Astrocyte of the spinal cord (primary cell): ENCODE measurements at regions not wholly inside any gene's neighbourhood (a gene's known extent, or its start where the extent isn't known, plus 50 kb on each side); places are given as distances from the start of the nearest gene placed in this dataset.
A peak's percentile ranks its signal among the peaks of the same experiment; 100 is the strongest.

ENCODE experiments used
- DNase-seq: peaks from one replicate; pipeline ENCODE4 v3.0.0; 2011; ENCODE audit warnings: low read depth, low spot score
- H3K4me3 ChIP-seq: 2 replicates; pipeline ENCODE4 v1.5.1; 2011; ENCODE audit warnings: low read depth, mild to moderate bottlenecking, low read length, moderate library complexity
- in situ Hi-C: cut with HindIII; loops from 2 replicates; pipeline ENCODE4 v1.10.0; 2017; ENCODE audit warnings: low sequenced_read_pairs
- TF ChIP-seq, protein P1 (sequence below): IDR thresholded peaks from 2 replicates; pipeline ENCODE4 v1.5.1; 2012; ENCODE audit warnings: low read depth, mild to moderate bottlenecking, low read length, inconsistent platforms

DNA sequence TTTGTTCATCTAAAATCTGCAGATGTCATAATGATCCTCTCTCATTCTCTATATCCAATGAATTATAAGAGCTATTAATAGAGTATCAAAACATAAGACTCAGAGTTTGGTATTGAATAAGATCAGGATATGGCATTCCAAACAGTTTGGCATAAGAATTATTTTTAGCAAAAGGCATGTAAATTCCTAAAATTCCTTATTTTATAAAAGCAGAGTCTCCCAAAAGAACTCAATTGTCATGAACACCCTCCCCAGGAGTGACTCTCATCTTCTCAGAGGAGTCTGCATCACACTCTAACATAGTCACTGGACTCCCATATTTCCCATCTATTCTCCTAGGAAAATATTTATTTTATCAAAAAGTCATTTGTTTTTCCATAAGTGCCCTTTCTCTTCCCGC, 1710.2 kb upstream of the SLC39A10 start:
- no peak for DNase-seq
- in situ Hi-C loops, result no loop called here
- no peak overlapping the region for H3K4me3 ChIP-seq
- TF ChIP-seq, protein P1, sequence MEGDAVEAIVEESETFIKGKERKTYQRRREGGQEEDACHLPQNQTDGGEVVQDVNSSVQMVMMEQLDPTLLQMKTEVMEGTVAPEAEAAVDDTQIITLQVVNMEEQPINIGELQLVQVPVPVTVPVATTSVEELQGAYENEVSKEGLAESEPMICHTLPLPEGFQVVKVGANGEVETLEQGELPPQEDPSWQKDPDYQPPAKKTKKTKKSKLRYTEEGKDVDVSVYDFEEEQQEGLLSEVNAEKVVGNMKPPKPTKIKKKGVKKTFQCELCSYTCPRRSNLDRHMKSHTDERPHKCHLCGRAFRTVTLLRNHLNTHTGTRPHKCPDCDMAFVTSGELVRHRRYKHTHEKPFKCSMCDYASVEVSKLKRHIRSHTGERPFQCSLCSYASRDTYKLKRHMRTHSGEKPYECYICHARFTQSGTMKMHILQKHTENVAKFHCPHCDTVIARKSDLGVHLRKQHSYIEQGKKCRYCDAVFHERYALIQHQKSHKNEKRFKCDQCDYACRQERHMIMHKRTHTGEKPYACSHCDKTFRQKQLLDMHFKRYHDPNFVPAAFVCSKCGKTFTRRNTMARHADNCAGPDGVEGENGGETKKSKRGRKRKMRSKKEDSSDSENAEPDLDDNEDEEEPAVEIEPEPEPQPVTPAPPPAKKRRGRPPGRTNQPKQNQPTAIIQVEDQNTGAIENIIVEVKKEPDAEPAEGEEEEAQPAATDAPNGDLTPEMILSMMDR, result no peak

DNA sequence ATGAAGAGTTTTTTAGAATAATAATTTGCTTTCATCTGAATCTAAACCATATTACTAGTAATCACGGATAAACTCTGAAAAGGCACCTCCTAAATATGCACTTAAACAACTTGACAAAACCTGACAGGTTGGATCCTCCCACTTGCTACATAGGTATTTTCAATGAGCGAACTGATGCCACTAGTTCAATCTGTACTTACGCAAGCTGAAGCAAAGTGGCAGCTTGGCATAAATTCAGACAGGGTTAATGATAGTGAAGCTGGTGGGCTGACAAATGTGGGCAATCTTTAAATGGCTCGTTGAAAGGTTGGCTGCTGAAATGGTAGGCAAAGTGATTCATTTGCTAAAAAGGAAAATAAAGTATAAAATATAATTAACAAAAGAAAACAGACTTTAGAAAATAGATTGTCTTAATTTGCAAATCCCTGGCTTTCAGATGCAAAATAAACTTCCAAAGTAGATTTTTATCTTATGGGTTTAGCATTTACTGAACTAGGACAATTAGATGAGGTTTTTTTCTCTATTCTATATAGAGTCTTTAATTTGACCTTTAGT, 1713.5 kb upstream of the SLC39A10 start:
- no peak overlapping the region for H3K4me3 ChIP-seq
- TF ChIP-seq, protein P1, result no peak
- in situ Hi-C loops, result no loop called here
- no peak for DNase-seq

DNA sequence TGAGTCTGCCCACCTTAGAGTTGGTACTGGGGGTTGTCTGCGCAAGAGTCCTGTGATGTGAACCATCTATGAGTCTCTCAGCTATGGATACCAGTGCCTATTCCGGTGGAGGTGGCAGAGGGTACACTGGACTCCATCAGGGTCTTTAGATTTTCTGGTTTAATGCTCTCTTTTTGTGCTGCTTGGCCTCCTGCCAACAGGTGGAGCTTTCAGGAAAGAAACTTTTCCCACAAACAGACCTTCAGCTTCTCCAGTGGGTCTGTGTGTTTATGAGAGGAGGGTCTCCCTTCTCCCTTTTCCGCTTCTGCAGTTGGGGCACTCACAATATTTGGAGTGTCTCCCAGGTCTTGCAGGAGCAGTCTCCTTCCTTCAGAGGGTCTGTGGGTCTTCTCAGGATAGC, 1721.9 kb upstream of the SLC39A10 start:
- in situ Hi-C loops, result no loop called here
- TF ChIP-seq, protein P1, result no peak
- no peak for DNase-seq
- no peak overlapping the region for H3K4me3 ChIP-seq

DNA sequence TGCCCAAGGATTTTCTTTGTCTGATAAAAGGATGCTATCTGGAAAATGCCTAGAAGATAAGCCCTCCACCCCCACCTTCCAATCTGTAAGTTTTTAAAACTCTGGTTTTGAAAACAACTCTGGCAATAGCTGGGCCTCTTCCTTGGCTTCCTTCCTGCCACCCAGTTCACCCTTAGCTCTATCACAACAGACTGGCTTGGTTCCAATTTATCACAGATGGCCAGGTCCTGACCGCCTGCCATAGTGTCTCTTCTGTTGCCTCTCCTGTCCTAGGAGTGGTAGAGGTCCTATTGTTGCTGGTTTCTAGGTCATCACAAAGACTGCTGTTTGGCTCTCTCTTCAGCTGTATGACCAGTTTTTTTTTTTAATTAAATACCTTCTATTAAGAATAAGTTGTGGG, 1727.9 kb upstream of the SLC39A10 start:
- DNase-seq, result no peak
- in situ Hi-C loops, result no loop called here
- TF ChIP-seq, protein P1, result no peak
- no peak overlapping the region for H3K4me3 ChIP-seq

DNA sequence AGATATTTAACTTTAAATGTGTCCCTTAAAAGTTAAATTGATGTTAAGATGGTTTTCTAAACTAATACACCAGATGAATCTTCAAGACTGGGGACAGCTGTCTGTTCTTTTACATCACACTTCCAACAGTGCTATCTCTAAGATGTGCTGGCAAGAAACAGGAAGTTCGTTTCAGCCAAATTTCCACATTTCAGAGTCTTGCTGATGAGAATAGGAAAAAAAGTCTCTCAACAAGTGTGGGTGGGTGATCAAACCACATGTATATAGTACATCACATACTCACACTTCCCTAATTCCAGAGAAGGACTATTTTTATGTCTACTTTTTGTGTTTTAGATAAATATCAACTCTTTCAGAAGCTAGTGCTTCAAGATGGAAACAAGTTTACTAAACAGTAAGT, 1712.8 kb upstream of the TMEFF2 start:
- TF ChIP-seq, protein P1, result no peak
- H3K4me3 ChIP-seq, result no peak overlapping the region
- no peak for DNase-seq
- in situ Hi-C loops, result no loop called here

DNA sequence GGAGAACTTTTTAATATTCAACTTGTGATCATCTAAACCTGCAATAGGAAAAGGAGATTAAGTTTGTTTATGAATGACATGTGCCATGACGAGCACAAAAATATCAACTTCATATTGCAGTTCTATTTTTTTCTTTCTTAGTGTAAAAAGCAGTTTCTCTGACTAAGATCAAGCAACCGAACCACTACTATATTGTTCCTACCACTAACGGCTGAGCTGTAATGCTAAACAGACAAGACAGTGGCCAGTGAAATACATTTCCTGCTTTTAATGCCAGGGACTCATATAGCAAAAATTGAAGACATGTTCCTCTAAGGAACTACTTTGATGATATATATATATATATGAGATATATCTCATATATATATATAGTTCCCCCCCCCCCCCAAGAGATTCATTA, 1705.6 kb upstream of the TMEFF2 start:
- in situ Hi-C loops, result no loop called here
- H3K4me3 ChIP-seq, result no peak overlapping the region
- no peak for DNase-seq
- TF ChIP-seq, protein P1, result no peak

DNA sequence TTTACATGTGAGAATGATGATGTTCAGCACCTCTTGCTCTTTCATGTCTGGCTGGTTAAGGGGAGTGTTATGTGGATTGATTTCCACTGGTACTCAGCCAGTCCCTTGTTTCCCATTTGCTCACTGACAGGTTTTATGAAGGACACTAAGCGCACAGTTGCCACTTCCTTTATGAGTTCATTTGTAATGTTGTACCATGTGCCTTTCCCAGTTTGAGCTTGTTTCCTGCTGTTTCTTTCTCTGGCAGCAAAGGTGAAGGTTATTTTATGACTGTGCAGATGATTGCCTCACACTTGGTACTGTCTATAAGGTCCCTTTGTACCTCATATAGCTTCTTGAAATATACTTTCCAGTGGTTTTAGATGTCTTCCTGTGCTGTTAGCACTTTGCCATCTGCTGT, 1700.5 kb upstream of the TMEFF2 start:
- in situ Hi-C loops, result no loop called here
- TF ChIP-seq, protein P1, result no peak
- no peak overlapping the region for H3K4me3 ChIP-seq
- peak; percentile 12 for DNase-seq
